NT2/D1 (cell line): ENCODE measurements at regions not wholly inside any gene's neighbourhood (a gene's known extent, or its start where the extent isn't known, plus 50 kb on each side); places are given as distances from the start of the nearest gene placed in this dataset.

Experiments
- DNase-seq: peaks from one replicate; pipeline ENCODE4 v3.0.0-alpha.2; 2011; ENCODE audit warnings: low read depth, low spot score
- H3K27me3 ChIP-seq: 2 replicates; pipeline ENCODE4 v1.6.0; 2011; ENCODE audit warnings: mild to moderate bottlenecking; ENCODE audit not compliant: insufficient read length, insufficient read depth
- H3K36me3 ChIP-seq: 2 replicates; pipeline ENCODE4 v1.6.1; 2011; ENCODE audit warnings: mild to moderate bottlenecking, low read length, mixed read lengths; ENCODE audit not compliant: insufficient read depth, insufficient read length
- H3K4me1 ChIP-seq: 2 replicates; pipeline ENCODE4 v1.5.1; 2011; ENCODE audit not compliant: insufficient read depth, insufficient read length
- H3K4me3 ChIP-seq: 2 replicates; pipeline ENCODE4 v1.5.1; 2011; ENCODE audit warnings: low read depth; ENCODE audit not compliant: insufficient read length
- H3K9ac ChIP-seq: 2 replicates; pipeline ENCODE4 v1.6.0; 2011; ENCODE audit warnings: low read depth; ENCODE audit not compliant: insufficient read length
- H3K9me3 ChIP-seq: 2 replicates; pipeline ENCODE4 v1.5.1; 2011; ENCODE audit warnings: mild to moderate bottlenecking, low read length; ENCODE audit not compliant: insufficient read depth
- SUZ12 ChIP-seq: IDR thresholded peaks from 2 replicates; pipeline ENCODE4 v1.6.1; 2011; ENCODE audit not compliant: insufficient read length, insufficient read depth; ENCODE audit errors: extremely low read depth
- YY1 ChIP-seq: IDR thresholded peaks from 2 replicates; pipeline ENCODE4 v1.6.1; 2011; ENCODE audit not compliant: insufficient read length, insufficient read depth
- ZNF274 ChIP-seq: IDR thresholded peaks from 2 replicates; pipeline ENCODE4 v1.6.1; 2011; ENCODE audit warnings: mild to moderate bottlenecking, low read depth, low read length

GRCh38 chr7:138169441-138169851 is 93.2 kb downstream of the AKR1D1 start:
- TF ChIP-seq SUZ12, result no peak
- TF ChIP-seq ZNF274, result no peak
- TF ChIP-seq YY1, result no peak
- Histone ChIP-seq H3K9me3 (peaks cover 53% of the 10 kb centered on the region), H3K4me1 (peaks cover 3% of the 10 kb centered on the region), H3K27me3 (no peaks in the 10 kb centered on the region), H3K36me3 (no peaks in the 10 kb centered on the region), H3K9ac (no peak overlapping the region), H3K4me3 (no peak overlapping the region)
- DNase-seq, result peak; percentile 94

GRCh38 chr7:138170298-138170697 is 94.0 kb downstream of the AKR1D1 start:
- TF ChIP-seq SUZ12 (no peak), ZNF274 (no peak), YY1 (no peak)
- H3K9me3 ChIP-seq, result peaks cover 53% of the 10 kb centered on the region
- peak overlapping the region; percentile 51 for H3K9ac ChIP-seq
- H3K27me3 ChIP-seq, result no peaks in the 10 kb centered on the region
- H3K4me1 ChIP-seq, result peaks cover 3% of the 10 kb centered on the region
- peak; percentile 68 for DNase-seq
- no peaks in the 10 kb centered on the region for H3K36me3 ChIP-seq
- no peak overlapping the region for H3K4me3 ChIP-seq

- no peak for TF ChIP-seq SUZ12
- TF ChIP-seq ZNF274, result no peak
- no peak for TF ChIP-seq YY1
Observed at GRCh38 chr7:138170959-138171703, 94.9 kb downstream of the AKR1D1 start.

GRCh38 chr7:138173548-138173947 is 97.3 kb downstream of the AKR1D1 start:
- no peak for TF ChIP-seq ZNF274
- TF ChIP-seq SUZ12, result no peak
- no peak for TF ChIP-seq YY1
- H3K4me1 ChIP-seq, result peaks cover 3% of the 10 kb centered on the region
- H3K27me3 ChIP-seq, result no peaks in the 10 kb centered on the region
- peaks cover 26% of the 10 kb centered on the region for H3K9me3 ChIP-seq
- no peak for DNase-seq
- H3K36me3 ChIP-seq, result no peaks in the 10 kb centered on the region
- no peak overlapping the region for H3K9ac ChIP-seq
- no peak overlapping the region for H3K4me3 ChIP-seq

More at GRCh38 chr7:138170959-138171703, 94.9 kb downstream of the AKR1D1 start:
- Histone ChIP-seq H3K9ac (peak overlapping the region; percentile 51), H3K36me3 (no peaks in the 10 kb centered on the region), H3K4me3 (no peak overlapping the region), H3K9me3 (peaks cover 47% of the 10 kb centered on the region), H3K27me3 (no peaks in the 10 kb centered on the region), H3K4me1 (peaks cover 3% of the 10 kb centered on the region)
- DNase-seq, result no peak

- Histone ChIP-seq H3K36me3 (no peaks in the 10 kb centered on the region), H3K4me1 (peaks cover 3% of the 10 kb centered on the region), H3K9me3 (peaks cover 26% of the 10 kb centered on the region), H3K27me3 (no peaks in the 10 kb centered on the region), H3K4me3 (no peak overlapping the region), H3K9ac (no peak overlapping the region)
- TF ChIP-seq SUZ12 (no peak), YY1 (no peak), ZNF274 (no peak)
- DNase-seq, result no peak
Observed at GRCh38 chr7:138176060-138176459, 99.8 kb downstream of the AKR1D1 start.

- TF ChIP-seq YY1 (no peak), SUZ12 (no peak), ZNF274 (no peak)
- Histone ChIP-seq H3K4me3 (no peak overlapping the region), H3K36me3 (no peaks in the 10 kb centered on the region), H3K27me3 (no peaks in the 10 kb centered on the region), H3K4me1 (no peaks in the 10 kb centered on the region), H3K9ac (no peak overlapping the region), H3K9me3 (peaks cover 33% of the 10 kb centered on the region)
- DNase-seq, result no peak
Observed at GRCh38 chr7:138184191-138184590, 107.9 kb downstream of the AKR1D1 start.

- no peaks in the 10 kb centered on the region for H3K4me1 ChIP-seq
- no peak for DNase-seq
- TF ChIP-seq ZNF274 (no peak), SUZ12 (no peak), YY1 (no peak)
- H3K36me3 ChIP-seq, result no peaks in the 10 kb centered on the region
- H3K9me3 ChIP-seq, result peaks cover 33% of the 10 kb centered on the region
- no peak overlapping the region for H3K9ac ChIP-seq
- H3K4me3 ChIP-seq, result no peak overlapping the region
- no peaks in the 10 kb centered on the region for H3K27me3 ChIP-seq
Observed at GRCh38 chr7:138185132-138185908, 109.1 kb downstream of the AKR1D1 start.
